HUES6 (cell line): ENCODE measurements at regions not wholly inside any gene's neighbourhood (a gene's known extent, or its start where the extent isn't known, plus 50 kb on each side); places are given as distances from the start of the nearest gene placed in this dataset.

Source experiments
- H3K27ac ChIP-seq: 2 replicates; pipeline ENCODE4 v1.7.0; 2013; ENCODE audit warnings: low read depth, mild to moderate bottlenecking, low read length, inconsistent platforms
- H3K27me3 ChIP-seq: 2 replicates; pipeline ENCODE4 v1.6.1; 2013; ENCODE audit warnings: low read length; ENCODE audit not compliant: control insufficient read depth, insufficient read depth
- H3K36me3 ChIP-seq: 2 replicates; pipeline ENCODE4 v1.6.1; 2013; ENCODE audit warnings: low read length; ENCODE audit not compliant: control insufficient read depth, insufficient read depth
- H3K4me1 ChIP-seq: 2 replicates; pipeline ENCODE4 v1.6.1; 2013; ENCODE audit warnings: low read length; ENCODE audit not compliant: control insufficient read depth, insufficient read depth
- H3K4me3 ChIP-seq: 2 replicates; pipeline ENCODE4 v1.5.1; 2013; ENCODE audit warnings: low read depth, low read length
- H3K9ac ChIP-seq: one replicate; pipeline ENCODE4 v1.6.1; 2013; ENCODE audit warnings: mild to moderate bottlenecking, low read length
- H3K9me3 ChIP-seq: 2 replicates; pipeline ENCODE4 v1.6.1; 2013; ENCODE audit warnings: low read depth, low read length; ENCODE audit not compliant: control insufficient read depth, insufficient read depth

DNA sequence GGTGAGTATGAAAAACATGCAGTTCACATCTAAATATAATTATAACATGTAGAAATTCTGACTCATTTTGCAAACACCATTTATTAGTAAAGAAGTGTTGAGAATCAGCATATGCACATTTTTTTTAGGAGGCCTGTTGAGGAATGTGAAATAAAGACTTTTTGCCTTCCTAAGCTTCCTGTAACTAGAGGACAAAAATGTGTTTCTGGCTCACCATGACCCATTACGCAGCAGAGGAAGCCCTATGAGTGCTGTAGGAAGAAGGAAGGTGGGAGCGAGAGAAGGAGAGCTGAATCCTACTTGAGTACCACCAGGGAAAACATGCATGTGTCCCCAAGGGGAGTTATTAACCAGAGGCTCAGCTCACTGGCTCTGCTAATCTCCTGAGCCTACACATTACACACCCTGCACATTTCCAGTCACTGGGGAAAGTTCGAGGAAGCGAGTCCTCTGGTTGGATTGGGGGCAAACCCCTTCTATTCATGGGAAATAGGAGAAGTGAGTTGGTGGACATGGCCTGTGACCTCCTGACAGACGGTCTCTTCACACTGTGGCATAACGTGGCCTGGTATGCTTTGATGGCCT, 540.5 kb upstream of the JAG1 start:
- peaks cover 17% of the 10 kb centered on the region; the same call in 1 of the 2 replicates for H3K4me1 ChIP-seq
- no peaks in the 10 kb centered on the region for H3K36me3 ChIP-seq
- no peak overlapping the region for H3K9ac ChIP-seq
- H3K9me3 ChIP-seq: no peaks in the 10 kb centered on the region
- no peaks in the 10 kb centered on the region for H3K27me3 ChIP-seq
- no peak overlapping the region for H3K27ac ChIP-seq
- no peak overlapping the region for H3K4me3 ChIP-seq

DNA sequence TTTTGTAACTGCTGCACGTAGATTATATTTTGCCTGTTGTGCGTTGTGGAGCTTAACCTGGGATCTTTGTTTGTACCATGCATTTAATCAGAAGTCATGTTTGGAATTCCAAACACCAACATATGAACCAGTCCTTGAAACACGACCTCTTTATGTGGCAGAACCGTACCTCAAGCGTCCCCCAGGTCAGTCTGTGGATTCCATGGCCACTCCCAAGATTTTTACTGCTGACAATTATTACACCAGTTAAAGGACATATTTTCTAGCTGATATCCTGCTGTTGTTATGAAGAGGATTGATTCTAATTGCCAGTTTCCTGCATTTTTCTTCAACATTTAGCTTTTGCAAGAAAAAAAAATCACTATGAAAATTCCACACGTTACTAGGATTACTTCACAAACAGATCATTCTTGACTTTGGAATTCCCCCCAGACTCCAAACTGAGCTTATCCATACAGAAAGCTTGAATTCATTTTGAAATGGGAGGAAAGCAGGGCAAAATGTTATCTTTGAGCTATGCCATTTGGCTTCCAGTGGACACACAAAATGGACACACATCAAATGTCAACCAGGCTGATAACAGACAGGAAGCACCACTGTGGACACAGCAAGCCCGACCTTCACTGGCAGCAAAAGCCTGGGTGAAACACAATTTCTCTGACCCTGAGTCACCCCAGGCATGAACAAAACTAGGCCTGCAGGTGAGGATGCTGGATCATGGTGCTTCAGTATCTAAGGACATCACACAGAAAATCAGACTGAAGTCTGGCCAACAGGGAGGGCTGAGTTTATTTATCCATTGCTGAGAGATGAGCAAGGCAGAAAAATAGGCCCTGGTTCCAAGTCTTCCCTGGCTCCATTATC, 542.9 kb upstream of the JAG1 start:
- Histone ChIP-seq H3K9me3 (no peaks in the 10 kb centered on the region), H3K27ac (no peak overlapping the region), H3K9ac (no peak overlapping the region), H3K4me3 (no peak overlapping the region), H3K27me3 (no peaks in the 10 kb centered on the region), H3K36me3 (no peaks in the 10 kb centered on the region), H3K4me1 (peaks cover 17% of the 10 kb centered on the region; the same call in 1 of the 2 replicates)

DNA sequence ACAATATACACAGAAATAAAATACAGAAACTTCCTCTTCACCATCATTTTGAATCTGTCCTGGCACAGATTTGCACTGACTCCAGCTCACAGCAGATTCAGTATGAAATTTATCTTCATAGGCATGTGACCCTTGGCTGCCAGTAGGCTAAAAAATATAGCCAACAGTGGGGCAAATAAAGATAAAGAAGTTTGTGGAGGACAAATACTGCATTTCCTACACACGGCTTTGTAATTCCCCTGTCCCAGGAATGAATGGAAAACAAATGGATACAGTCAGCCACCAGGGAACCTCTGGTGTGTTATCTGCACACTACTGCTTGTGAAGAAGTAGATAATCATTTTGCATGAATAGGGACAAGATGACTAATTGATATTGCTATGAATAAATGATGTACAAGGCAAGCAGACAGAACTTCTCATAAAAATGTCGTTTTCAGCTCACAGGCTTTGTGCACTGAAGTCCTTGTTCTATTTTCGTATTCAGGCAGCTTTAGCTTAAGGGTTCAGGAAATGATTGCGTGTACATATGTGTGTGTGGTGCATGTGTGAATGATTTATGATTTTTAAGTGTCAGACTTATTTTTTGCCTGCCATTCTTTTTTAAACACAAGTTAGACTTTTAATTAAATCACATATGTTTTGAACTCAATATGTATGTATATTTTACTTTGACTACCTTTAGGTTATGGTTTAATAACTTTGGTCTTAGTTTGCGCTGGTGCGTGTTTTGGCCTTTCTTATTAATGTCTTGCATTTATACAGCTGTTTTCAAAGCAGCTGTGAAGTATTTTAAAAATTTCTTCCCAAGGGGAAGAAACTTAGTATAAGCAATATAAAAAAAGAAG, 543.8 kb upstream of the JAG1 start:
- Histone ChIP-seq H3K36me3 (no peaks in the 10 kb centered on the region), H3K27me3 (no peaks in the 10 kb centered on the region), H3K27ac (no peak overlapping the region), H3K4me3 (no peak overlapping the region), H3K9me3 (no peaks in the 10 kb centered on the region), H3K4me1 (peaks cover 17% of the 10 kb centered on the region; the same call in 1 of the 2 replicates), H3K9ac (no peak overlapping the region)

DNA sequence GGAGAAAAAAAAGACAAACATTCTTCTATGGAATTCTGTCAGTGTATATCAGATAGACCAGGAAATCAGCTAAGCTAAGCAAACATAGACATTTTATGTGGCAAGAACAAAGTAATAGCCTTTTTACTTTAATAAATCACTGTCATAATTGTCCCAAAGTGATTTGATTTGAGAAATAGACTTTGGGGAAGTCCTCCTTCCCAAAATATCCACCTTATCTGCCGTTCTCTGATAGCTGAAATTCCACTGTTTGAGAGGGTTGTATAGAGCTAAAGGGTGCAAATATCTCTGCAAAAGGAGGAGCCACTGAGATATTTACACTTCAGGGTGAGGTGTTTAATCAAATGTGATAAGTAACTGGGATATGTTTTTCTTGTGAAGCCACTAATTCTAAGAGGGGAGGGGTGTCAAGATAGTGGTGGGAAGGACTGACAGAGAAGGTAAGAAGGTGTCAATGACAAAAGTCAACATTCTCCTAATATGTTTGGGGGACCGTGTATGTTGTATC, 544.4 kb upstream of the JAG1 start:
- Histone ChIP-seq H3K4me1 (peaks cover 11% of the 10 kb centered on the region; the same call in 1 of the 2 replicates), H3K36me3 (no peaks in the 10 kb centered on the region), H3K4me3 (no peak overlapping the region), H3K9me3 (no peaks in the 10 kb centered on the region), H3K27me3 (no peaks in the 10 kb centered on the region), H3K27ac (no peak overlapping the region), H3K9ac (no peak overlapping the region)

DNA sequence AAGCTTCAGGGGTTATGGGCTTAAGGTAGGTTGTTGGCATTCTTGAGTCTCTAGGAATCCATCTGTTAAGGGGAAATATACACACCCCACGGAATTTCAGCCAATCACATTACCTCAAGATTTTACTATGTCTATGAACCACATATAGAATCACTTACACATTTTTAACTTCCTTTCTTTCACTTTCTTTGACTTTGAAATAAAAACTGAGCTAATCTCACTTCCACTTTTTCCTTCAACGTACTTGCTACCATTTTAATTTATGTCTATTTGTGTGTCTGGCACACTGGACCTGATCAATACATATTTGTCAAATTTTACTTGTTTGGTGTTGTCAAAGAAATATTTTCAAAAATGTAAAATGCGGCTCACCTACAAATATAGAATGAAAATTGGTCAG, 545.4 kb upstream of the JAG1 start:
- no peak overlapping the region for H3K4me3 ChIP-seq
- H3K9ac ChIP-seq: no peak overlapping the region
- H3K36me3 ChIP-seq: no peaks in the 10 kb centered on the region
- H3K27ac ChIP-seq: no peak overlapping the region
- no peaks in the 10 kb centered on the region for H3K27me3 ChIP-seq
- H3K9me3 ChIP-seq: no peaks in the 10 kb centered on the region
- H3K4me1 ChIP-seq: peaks cover 11% of the 10 kb centered on the region; the same call in 1 of the 2 replicates

DNA sequence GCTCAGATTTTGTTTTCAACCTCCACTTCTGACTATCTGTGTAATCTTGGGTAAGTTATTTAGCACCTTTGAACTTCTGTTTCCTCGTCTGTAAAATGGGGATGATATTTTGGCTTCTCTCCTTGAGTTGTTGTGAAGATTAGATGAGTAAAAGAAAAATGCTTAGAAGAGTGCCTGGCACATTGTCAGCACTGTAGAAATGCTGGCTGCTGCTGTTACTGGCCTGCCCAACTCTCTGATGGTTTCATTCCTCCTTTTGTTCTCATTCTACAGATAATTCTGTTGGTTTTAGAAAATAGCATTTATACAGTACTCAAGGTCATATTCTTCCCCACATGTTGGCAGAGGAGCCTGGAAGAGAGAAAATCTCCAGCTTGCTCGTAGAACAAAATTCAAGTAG, 547.2 kb upstream of the JAG1 start:
- no peaks in the 10 kb centered on the region for H3K9me3 ChIP-seq

DNA sequence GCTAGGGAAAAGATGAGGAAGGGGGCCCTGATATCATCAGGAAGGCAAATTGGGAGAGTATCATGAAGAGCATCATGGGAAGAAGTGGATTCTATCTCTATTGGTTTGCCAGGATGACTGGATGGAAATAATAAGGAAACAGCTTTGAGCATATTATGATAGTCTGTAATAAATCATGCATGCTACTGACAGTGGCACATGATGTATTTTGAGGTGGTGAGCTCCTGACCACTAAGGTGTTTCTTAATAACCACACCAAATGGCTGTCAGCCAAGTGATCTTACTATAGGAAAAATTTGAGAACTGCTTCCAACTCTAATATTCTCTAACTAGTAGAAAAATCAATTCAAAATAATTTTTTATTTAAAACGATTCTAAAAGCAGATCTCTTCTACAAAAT, 548.4 kb upstream of the JAG1 start:
- no peaks in the 10 kb centered on the region; the same call in 1 of the 2 replicates for H3K27me3 ChIP-seq
- H3K36me3 ChIP-seq: no peaks in the 10 kb centered on the region
- peaks cover 2% of the 10 kb centered on the region; the same call in 1 of the 2 replicates for H3K4me1 ChIP-seq
- H3K4me3 ChIP-seq: no peak overlapping the region
- no peak overlapping the region for H3K9ac ChIP-seq
- no peaks in the 10 kb centered on the region for H3K9me3 ChIP-seq
- H3K27ac ChIP-seq: no peak overlapping the region

More for the DNA sequence above, 547.2 kb upstream of the JAG1 start:
- Histone ChIP-seq H3K27ac (no peak overlapping the region), H3K27me3 (no peaks in the 10 kb centered on the region), H3K36me3 (no peaks in the 10 kb centered on the region), H3K4me3 (no peak overlapping the region), H3K9ac (no peak overlapping the region), H3K4me1 (peaks cover 2% of the 10 kb centered on the region; the same call in 1 of the 2 replicates)

DNA sequence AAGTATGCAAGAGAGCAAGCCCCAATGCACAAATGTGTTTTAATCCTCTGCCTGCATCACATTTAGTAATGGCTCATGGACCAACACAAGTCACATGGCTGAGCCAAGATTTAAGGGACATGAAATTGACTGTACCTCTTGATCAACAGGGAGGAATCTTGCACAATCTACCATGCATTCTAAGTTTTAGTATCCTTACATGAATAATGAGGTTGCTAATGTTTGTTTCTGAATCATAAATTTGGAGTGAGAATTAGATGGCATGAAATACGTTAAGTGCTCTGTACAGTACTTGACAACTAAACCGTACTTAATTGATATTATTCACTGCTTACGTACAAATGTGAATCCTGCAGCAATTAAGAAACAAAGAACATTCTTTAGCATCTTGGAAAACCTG, 553.8 kb upstream of the JAG1 start:
- Histone ChIP-seq H3K27me3 (no peaks in the 10 kb centered on the region; the same call in 1 of the 2 replicates), H3K9ac (no peak overlapping the region), H3K36me3 (no peaks in the 10 kb centered on the region), H3K27ac (no peak overlapping the region), H3K9me3 (no peaks in the 10 kb centered on the region), H3K4me1 (peaks cover 10% of the 10 kb centered on the region; the same call in 1 of the 2 replicates), H3K4me3 (no peak overlapping the region)

DNA sequence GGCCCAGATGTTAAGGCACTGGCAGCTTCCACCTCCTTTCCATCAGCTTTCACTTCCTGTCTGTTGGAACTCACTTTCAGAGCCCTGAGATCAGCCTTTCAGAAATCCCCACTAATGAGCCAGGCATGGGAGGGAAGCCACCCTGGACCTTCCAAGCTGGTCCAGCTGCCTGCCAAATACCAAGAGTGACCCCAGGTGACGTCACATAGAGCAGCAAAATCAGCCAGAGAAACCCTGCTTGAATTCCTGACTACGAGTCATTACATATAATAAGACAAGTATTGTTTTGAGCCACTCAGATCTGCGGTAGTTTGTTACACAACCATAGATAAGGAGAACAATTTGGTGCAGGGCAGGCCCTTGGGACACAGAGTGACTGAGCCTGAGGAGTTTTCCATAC, 556.0 kb upstream of the JAG1 start:
- H3K36me3 ChIP-seq: no peaks in the 10 kb centered on the region
- H3K27me3 ChIP-seq: no peaks in the 10 kb centered on the region; the same call in 1 of the 2 replicates
- H3K9ac ChIP-seq: no peak overlapping the region
- no peak overlapping the region for H3K4me3 ChIP-seq
- H3K27ac ChIP-seq: no peak overlapping the region
- no peaks in the 10 kb centered on the region for H3K9me3 ChIP-seq
- H3K4me1 ChIP-seq: peaks cover 16% of the 10 kb centered on the region; the same call in 1 of the 2 replicates

DNA sequence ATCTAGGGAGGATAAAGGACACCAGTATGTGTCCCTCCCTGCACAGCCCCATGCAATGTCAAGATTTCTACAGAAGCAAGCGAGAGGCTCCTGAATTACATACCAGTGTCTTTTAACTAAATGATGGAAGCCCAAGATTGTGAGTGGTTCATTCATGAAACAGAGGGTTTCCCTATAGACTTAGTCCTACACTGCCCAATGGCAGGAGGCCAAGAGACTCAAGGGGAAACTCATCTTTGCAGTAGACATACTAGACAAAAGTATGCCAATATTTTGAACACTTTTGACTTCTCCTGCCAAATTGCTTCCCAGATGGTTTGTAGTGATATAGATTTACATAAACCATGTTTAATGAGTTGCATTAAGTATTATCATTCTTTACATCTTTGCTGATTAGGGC, 557.2 kb upstream of the JAG1 start:
- no peaks in the 10 kb centered on the region for H3K36me3 ChIP-seq
- H3K4me3 ChIP-seq: no peak overlapping the region
- H3K9me3 ChIP-seq: no peaks in the 10 kb centered on the region
- H3K9ac ChIP-seq: no peak overlapping the region
- peaks cover 26% of the 10 kb centered on the region; the same call in 1 of the 2 replicates for H3K4me1 ChIP-seq
- no peak overlapping the region for H3K27ac ChIP-seq
- H3K27me3 ChIP-seq: no peaks in the 10 kb centered on the region; the same call in 1 of the 2 replicates
